Endothelial cell of umbilical vein (primary cell): ENCODE measurements at regions not wholly inside any gene's neighbourhood (a gene's known extent, or its start where the extent isn't known, plus 50 kb on each side); places are given as distances from the start of the nearest gene placed in this dataset.

Experiments
- BruUV-seq: library from RNA; stranded (reverse); fragments of 400-500 nt; replicated peaks from 2 replicates; lab custom pipeline; 2021; lab: Mats Ljungman, UMichigan
- CTCF ChIA-PET: fragments of 300-600, 350-600 bp; sonication (Branson Sonifier 250); formaldehyde crosslinking; loops from one replicate; lab custom pipeline; 2021; ENCODE audit warnings: antibody characterized with exemption, inconsistent platforms; lab: Charles Lee
- POLR2A ChIA-PET: fragments of 300-600, 350-600 bp; sonication (Branson Sonifier 250); formaldehyde crosslinking; loops from one replicate; lab custom pipeline; 2021; ENCODE audit warnings: antibody characterized with exemption, inconsistent platforms; lab: Charles Lee
- DNase-seq: peaks from one replicate; pipeline ENCODE4 v3.0.0-alpha.2; 2011; ENCODE audit warnings: low read depth, low spot score
- FAIRE-seq: peaks from 2 replicates; lab custom pipeline; 2011; peaks lifted over from hg19 to GRCh38; lab: Jason Lieb, UNC
- H2AFZ ChIP-seq: 2 replicates; pipeline ENCODE4 v1.6.0; 2012; ENCODE audit warnings: low read depth, low read length, control low read depth, inconsistent platforms
- H3K27ac ChIP-seq: 2 replicates; pipeline ENCODE4 v1.5.1; 2011; ENCODE audit warnings: low read depth, mild to moderate bottlenecking, control low read depth, low read length, moderate library complexity; ENCODE audit not compliant: insufficient read depth
- H3K27me3 ChIP-seq, 2 experiments: 2 replicates each; pipeline versions ENCODE4 v1.6.0 to v1.6.1; 2011; ENCODE audit warnings: low read length in 2 of 2, mixed read lengths in 1 of 2; ENCODE audit not compliant: control insufficient read depth in 2 of 2, insufficient read depth in 2 of 2
- H3K36me3 ChIP-seq, 2 experiments: 2 replicates in 1 of 2; 3 replicates in 1 of 2; pipeline ENCODE4 v1.5.1; 2011; ENCODE audit warnings: low read length in 2 of 2, mild to moderate bottlenecking in 1 of 2, moderate library complexity in 1 of 2; ENCODE audit not compliant: control insufficient read depth in 2 of 2, insufficient read depth in 2 of 2; ENCODE audit errors: extremely low read depth in 1 of 2
- H3K4me1 ChIP-seq: 3 replicates; pipeline ENCODE4 v1.5.1; 2011; ENCODE audit warnings: mild to moderate bottlenecking, low read length; ENCODE audit not compliant: control insufficient read depth, insufficient read depth; ENCODE audit errors: extremely low read depth
- H3K4me2 ChIP-seq: 2 replicates; pipeline ENCODE4 v1.6.1; 2011; ENCODE audit warnings: low read length, control low read depth, mixed read lengths; ENCODE audit not compliant: insufficient read depth
- H3K4me3 ChIP-seq, 3 experiments: fragments of 200-600 bp in 1 of 3; sonication (generic), shearing (Covaris generic) in 1 of 3; replicated peaks in 1 of 3; 2 replicates each; pipeline ENCODE4 v1.5.1; 2011 to 2016; ENCODE audit warnings: control low read depth in 3 of 3, low read length in 3 of 3, mild to moderate bottlenecking in 2 of 3, inconsistent platforms in 1 of 3, low read depth in 1 of 3, moderate library complexity in 1 of 3; ENCODE audit not compliant: insufficient read depth in 1 of 3
- H3K79me2 ChIP-seq: 2 replicates; pipeline ENCODE4 v1.6.0; 2012; ENCODE audit warnings: low read length, inconsistent platforms; ENCODE audit not compliant: control insufficient read depth, insufficient read depth
- H3K9ac ChIP-seq: replicated peaks from 2 replicates; pipeline ENCODE3; 2011; ENCODE audit warnings: low read length, control low read depth; ENCODE audit not compliant: insufficient read depth; ENCODE audit errors: extremely low read depth
- H3K9me1 ChIP-seq: replicated peaks from 3 replicates; pipeline ENCODE4 v1.6.0; 2011; ENCODE audit warnings: mild to moderate bottlenecking, low read length; ENCODE audit not compliant: control insufficient read depth, insufficient read depth; ENCODE audit errors: extremely low read depth
- H3K9me3 ChIP-seq: replicated peaks from 2 replicates; pipeline ENCODE4 v1.5.1; 2012; ENCODE audit warnings: low read length, inconsistent platforms; ENCODE audit not compliant: control insufficient read depth, insufficient read depth
- H4K20me1 ChIP-seq: replicated peaks from 2 replicates; pipeline ENCODE3; 2011; ENCODE audit warnings: mild to moderate bottlenecking, low read length; ENCODE audit not compliant: control insufficient read depth, insufficient read depth; ENCODE audit errors: extremely low read depth
- FOS ChIP-seq: IDR thresholded peaks from 2 replicates; pipeline ENCODE4 v1.6.1; 2011; ENCODE audit warnings: mild to moderate bottlenecking, low read length, moderate library complexity, borderline replicate concordance; ENCODE audit not compliant: insufficient read depth
- GATA2 ChIP-seq: IDR thresholded peaks from 2 replicates; pipeline ENCODE4 v1.7.0; 2011; ENCODE audit warnings: low read depth, mild to moderate bottlenecking, moderate library complexity, mixed read lengths, low read length; ENCODE audit not compliant: insufficient read length, insufficient read depth
- POLR2A ChIP-seq: IDR thresholded peaks from 2 replicates; pipeline ENCODE4 v1.6.1; 2012; ENCODE audit warnings: low read depth, mild to moderate bottlenecking, control low read depth, low read length
- dilution Hi-C: fragments of 300-500 bp; cut with MboI; formaldehyde crosslinking; loops from one replicate; pipeline ENCODE4 v1.15.0; 2019; ENCODE audit warnings: low sequenced_read_pairs; ENCODE audit not compliant: extremely low pct_ligation_motif_present
- intact Hi-C: fragments of 100-400 bp; cut with micrococcal nuclease; formaldehyde crosslinking; loops from one replicate; pipeline ENCODE4 v1.10.0; 2022
- TF ChIP-seq, protein P1 (sequence below): IDR thresholded peaks from 2 replicates; pipeline ENCODE4 v1.6.1; 2011; ENCODE audit not compliant: insufficient read depth, insufficient read length

GRCh38 chr21:14874379-14874778, 190.4 kb downstream of the NRIP1 start:
- H3K27ac ChIP-seq = no peak overlapping the region
- no peak overlapping the region for H3K9ac ChIP-seq
- no peaks in the 10 kb centered on the region for H3K36me3 ChIP-seq
- DNase-seq = no peak
- no peaks in the 10 kb centered on the region for H3K27me3 ChIP-seq
- no peaks in the 10 kb centered on the region for H3K9me1 ChIP-seq
- H3K4me2 ChIP-seq = no peak overlapping the region
- no peaks in the 10 kb centered on the region for H3K9me3 ChIP-seq
- H2AFZ ChIP-seq = no peak overlapping the region
- no peaks in the 10 kb centered on the region for H4K20me1 ChIP-seq
- peaks cover 23% of the 10 kb centered on the region for H3K4me1 ChIP-seq
- H3K79me2 ChIP-seq = no peaks in the 10 kb centered on the region
- H3K4me3 ChIP-seq = no peak overlapping the region
- dilution Hi-C loops = no loop called here
- BruUV-seq = no TSS peak
- no peak for FAIRE-seq
- CTCF ChIA-PET = interaction anchor here (0.7 to 2.3 kb wide), 2 partner anchors 10 to 106 kb away, joined by 3 to 12 read pairs; no protein-coding TSS in a partner anchor
- POLR2A ChIA-PET = no interaction called here
- TF ChIP-seq GATA2 = no peak
- TF ChIP-seq FOS = no peak
- intact Hi-C loops = loop anchor here (10.0 kb wide), 1 partner anchor 100 kb away; no protein-coding TSS in a partner anchor

GRCh38 chr21:14871861-14872260, 192.9 kb downstream of the NRIP1 start:
- POLR2A ChIA-PET = no interaction called here

More at GRCh38 chr21:14871861-14872260, 192.9 kb downstream of the NRIP1 start:
- intact Hi-C loops (loop anchor here (10.0 kb wide), 1 partner anchor 103 kb away; no protein-coding TSS in a partner anchor), dilution Hi-C loops (no loop called here)
- DNase-seq (no peak), FAIRE-seq (no peak)
- H3K9me1 ChIP-seq = no peaks in the 10 kb centered on the region
- H3K27me3 ChIP-seq = no peaks in the 10 kb centered on the region
- H3K9ac ChIP-seq = no peak overlapping the region
- no TSS peak for BruUV-seq
- H4K20me1 ChIP-seq = no peaks in the 10 kb centered on the region
- no peaks in the 10 kb centered on the region for H3K9me3 ChIP-seq
- no peak for TF ChIP-seq POLR2A
- TF ChIP-seq, protein P1, sequence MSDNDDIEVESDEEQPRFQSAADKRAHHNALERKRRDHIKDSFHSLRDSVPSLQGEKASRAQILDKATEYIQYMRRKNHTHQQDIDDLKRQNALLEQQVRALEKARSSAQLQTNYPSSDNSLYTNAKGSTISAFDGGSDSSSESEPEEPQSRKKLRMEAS = no peak
- no peaks in the 10 kb centered on the region for H3K79me2 ChIP-seq
- no peaks in the 10 kb centered on the region for H3K36me3 ChIP-seq
- no peak overlapping the region for H3K27ac ChIP-seq
- CTCF ChIA-PET = interaction anchor here (0.8 kb wide), 1 partner anchor 9 kb away, joined by 3 read pairs; no protein-coding TSS in a partner anchor
- H3K4me1 ChIP-seq = no peaks in the 10 kb centered on the region
- H3K4me2 ChIP-seq = no peak overlapping the region
- no peak overlapping the region for H3K4me3 ChIP-seq
- H2AFZ ChIP-seq = no peak overlapping the region
